Adipocyte (in vitro differentiated cells): ENCODE measurements at regions not wholly inside any gene's neighbourhood (a gene's known extent, or its start where the extent isn't known, plus 50 kb on each side); places are given as distances from the start of the nearest gene placed in this dataset.
A peak's percentile ranks its signal among the peaks of the same experiment; 100 is the strongest.

Experiments used
- DNase-seq: peaks from one replicate; pipeline ENCODE4 v3.0.0-alpha.2; 2015; ENCODE audit warnings: low read depth
- H3K27me3 ChIP-seq: replicated peaks from 2 replicates; pipeline ENCODE4 v1.7.0; 2013; ENCODE audit warnings: mild to moderate bottlenecking, low read length, moderate library complexity; ENCODE audit not compliant: control insufficient read depth, insufficient read depth
- H3K36me3 ChIP-seq: 2 replicates; pipeline ENCODE4 v1.7.0; 2013; ENCODE audit warnings: low read length, mild to moderate bottlenecking, moderate library complexity; ENCODE audit not compliant: control insufficient read depth, insufficient read depth, severe bottlenecking
- H3K4me1 ChIP-seq: 2 replicates; pipeline ENCODE4 v1.7.0; 2013; ENCODE audit warnings: mild to moderate bottlenecking, low read length, moderate library complexity; ENCODE audit not compliant: control insufficient read depth, insufficient read depth
- H3K4me3 ChIP-seq: 2 replicates; pipeline ENCODE4 v1.7.0; 2013; ENCODE audit warnings: mild to moderate bottlenecking, low read length, moderate library complexity
- H3K9ac ChIP-seq: 2 replicates; pipeline ENCODE4 v1.7.0; 2013; ENCODE audit warnings: mild to moderate bottlenecking, low read length, moderate library complexity
- H3K9me3 ChIP-seq: 2 replicates; pipeline ENCODE4 v1.7.0; 2013; ENCODE audit warnings: mild to moderate bottlenecking, low read length, moderate library complexity; ENCODE audit not compliant: control insufficient read depth

- Histone ChIP-seq H3K9me3 (no peaks in the 10 kb centered on the region), H3K4me3 (no peak overlapping the region), H3K27me3 (no peaks in the 10 kb centered on the region), H3K36me3 (no peaks in the 10 kb centered on the region), H3K4me1 (no peaks in the 10 kb centered on the region), H3K9ac (no peak overlapping the region)
- DNase-seq, result no peak
Observed at GRCh38 chr1:83620016-83620415, 378.9 kb downstream of the TTLL7 start.

- no peaks in the 10 kb centered on the region for H3K4me1 ChIP-seq
- no peak overlapping the region for H3K4me3 ChIP-seq
- no peaks in the 10 kb centered on the region for H3K36me3 ChIP-seq
- DNase-seq, result no peak
- no peak overlapping the region for H3K9ac ChIP-seq
- H3K9me3 ChIP-seq, result no peaks in the 10 kb centered on the region
- no peaks in the 10 kb centered on the region for H3K27me3 ChIP-seq
Observed at GRCh38 chr1:83619170-83619896, 379.6 kb downstream of the TTLL7 start.

- no peaks in the 10 kb centered on the region for H3K9me3 ChIP-seq
- no peak overlapping the region for H3K9ac ChIP-seq
- no peaks in the 10 kb centered on the region for H3K27me3 ChIP-seq
- H3K4me1 ChIP-seq, result no peaks in the 10 kb centered on the region
- no peak for DNase-seq
- peak overlapping the region; percentile 69 for H3K4me3 ChIP-seq
- H3K36me3 ChIP-seq, result no peaks in the 10 kb centered on the region
Observed at GRCh38 chr1:83617883-83618282, 381.0 kb downstream of the TTLL7 start.

- Histone ChIP-seq H3K27me3 (no peaks in the 10 kb centered on the region), H3K36me3 (no peaks in the 10 kb centered on the region), H3K4me3 (no peak overlapping the region), H3K9me3 (no peaks in the 10 kb centered on the region), H3K4me1 (peaks cover 11% of the 10 kb centered on the region), H3K9ac (no peak overlapping the region)
- DNase-seq, result no peak
Observed at GRCh38 chr1:83615370-83615769, 383.6 kb downstream of the TTLL7 start.

GRCh38 chr1:83606416-83606955 is 392.4 kb downstream of the TTLL7 start:
- peaks cover 13% of the 10 kb centered on the region for H3K9me3 ChIP-seq
- no peak for DNase-seq
- H3K36me3 ChIP-seq, result no peaks in the 10 kb centered on the region
- no peaks in the 10 kb centered on the region for H3K27me3 ChIP-seq
- H3K4me3 ChIP-seq, result no peak overlapping the region
- H3K9ac ChIP-seq, result no peak overlapping the region
- peaks cover 12% of the 10 kb centered on the region for H3K4me1 ChIP-seq

- peak; percentile 50 for DNase-seq
- peaks cover 6% of the 10 kb centered on the region for H3K9me3 ChIP-seq
- H3K27me3 ChIP-seq, result no peaks in the 10 kb centered on the region
- no peak overlapping the region for H3K9ac ChIP-seq
- no peak overlapping the region for H3K4me3 ChIP-seq
- H3K36me3 ChIP-seq, result no peaks in the 10 kb centered on the region
- H3K4me1 ChIP-seq, result no peaks in the 10 kb centered on the region
Observed at GRCh38 chr1:83596331-83596730, 402.6 kb downstream of the TTLL7 start.

GRCh38 chr1:83593073-83593472 is 405.9 kb downstream of the TTLL7 start:
- Histone ChIP-seq H3K4me3 (no peak overlapping the region), H3K9ac (no peak overlapping the region), H3K4me1 (no peaks in the 10 kb centered on the region), H3K9me3 (no peaks in the 10 kb centered on the region), H3K27me3 (no peaks in the 10 kb centered on the region), H3K36me3 (no peaks in the 10 kb centered on the region)
- DNase-seq, result no peak

- H3K9me3 ChIP-seq, result no peaks in the 10 kb centered on the region
- H3K36me3 ChIP-seq, result no peaks in the 10 kb centered on the region
- DNase-seq, result no peak
- no peak overlapping the region for H3K4me3 ChIP-seq
- no peaks in the 10 kb centered on the region for H3K4me1 ChIP-seq
- no peak overlapping the region for H3K9ac ChIP-seq
- no peaks in the 10 kb centered on the region for H3K27me3 ChIP-seq
Observed at GRCh38 chr1:83588140-83588539, 410.8 kb downstream of the TTLL7 start.

- Histone ChIP-seq H3K4me3 (no peak overlapping the region), H3K9ac (no peak overlapping the region), H3K27me3 (no peaks in the 10 kb centered on the region), H3K4me1 (no peaks in the 10 kb centered on the region), H3K9me3 (no peaks in the 10 kb centered on the region), H3K36me3 (no peaks in the 10 kb centered on the region)
- DNase-seq, result peak; percentile 56
Observed at GRCh38 chr1:83583351-83584014, 415.4 kb downstream of the TTLL7 start.

GRCh38 chr1:83581747-83582146 is 417.2 kb downstream of the TTLL7 start:
- H3K9ac ChIP-seq, result no peak overlapping the region
- no peak overlapping the region for H3K4me3 ChIP-seq
- H3K9me3 ChIP-seq, result no peaks in the 10 kb centered on the region
- DNase-seq, result no peak
- no peaks in the 10 kb centered on the region for H3K4me1 ChIP-seq
- H3K36me3 ChIP-seq, result no peaks in the 10 kb centered on the region
- no peaks in the 10 kb centered on the region for H3K27me3 ChIP-seq

- Histone ChIP-seq H3K36me3 (no peaks in the 10 kb centered on the region), H3K27me3 (no peaks in the 10 kb centered on the region), H3K9me3 (peaks cover 3% of the 10 kb centered on the region), H3K9ac (no peak overlapping the region), H3K4me1 (peaks cover 4% of the 10 kb centered on the region), H3K4me3 (no peak overlapping the region)
- no peak for DNase-seq
Observed at GRCh38 chr1:83574791-83575190, 424.1 kb downstream of the TTLL7 start.
